Pancreas (tissue), 10 donors: ENCODE measurements at regions not wholly inside any gene's neighbourhood (a gene's known extent, or its start where the extent isn't known, plus 50 kb on each side); places are given as distances from the start of the nearest gene placed in this dataset.

Experiments used
- ATAC-seq, 4 donors: fragments of 200-7000 bp; cut with Tn5 transposase; one replicate each; pipeline versions ENCODE4 v1.8.0 to v1.9.1; 2020; ENCODE audit warnings: mild to moderate bottlenecking in 4 of 4, moderate library complexity in 4 of 4
- DNase-seq, 6 donors: peaks; one replicate each; pipeline ENCODE4 v3.0.0-alpha.2; 2020
- FAIRE-seq: peaks from 2 replicates; lab custom pipeline; 2012; peaks lifted over from hg19 to GRCh38; lab: Jason Lieb, UNC
- H3K27ac ChIP-seq, 4 donors: fragments of 200-600 bp; sonication (generic); 1 replicate in 3 of 4; 2 replicates in 1 of 4; pipeline versions ENCODE4 v1.5.0 to v1.8.0; 2020
- H3K27me3 ChIP-seq, 4 donors: fragments of 200-600 bp; one replicate each; pipeline ENCODE4 v1.8.0; 2021
- H3K36me3 ChIP-seq, 3 donors: fragments of 200-600 bp; sonication (generic) in 1 of 3; one replicate each; pipeline versions ENCODE4 v1.5.0 to v1.8.0; 2020 to 2021
- H3K4me1 ChIP-seq, 3 donors: fragments of 200-600 bp; one replicate each; pipeline ENCODE4 v1.8.0; 2021
- H3K4me3 ChIP-seq, 4 donors: fragments of 200-600 bp; sonication (generic) in 2 of 4; one replicate each; pipeline versions ENCODE4 v1.5.0 to v1.8.0; 2020 to 2021
- H3K9me3 ChIP-seq, 4 donors: fragments of 200-600 bp; one replicate each; pipeline ENCODE4 v1.8.0; 2021
- WGBS, 2 donors: extraction: QIAGEN DNeasy Blood & Tissue Kit; methylation state at CpG; one replicate each; pipeline ENCODE4 v1.1.7; 2013; 5-methylcytosine and 5-hydroxymethylcytosine counted together
- intact Hi-C, 3 donors: fragments of 100-400 bp; cut with DNase I; formaldehyde crosslinking; loops; one replicate each; pipeline versions ENCODE4 v1.11.1 to v1.14.2; 2022
- TF ChIP-seq, protein P1 (sequence below), 4 donors: fragments of 200-600 bp; sonication (generic) in 3 of 4; IDR thresholded peaks; one replicate each; pipeline versions ENCODE4 v1.5.0 to v1.8.0; 2021; ENCODE audit warnings: antibody characterized with exemption in 4 of 4
- donor health status: healthy with polysubstance abuse.
- donor health status: DM: no; HTN: no; CAD: no; lungs with moderate emphysema.
- donor health status: DM: no; HTN: no; CAD: no.
- donor health status: control.
- donor health status: control.
- donor health status: Bipolar disorder and iron deficiency.
- donor health status: DM: yes; HTN: yes; CAD: no.
- donor health status: DM: no; HTN: no; CAD: no.
- donor health status: DM: no; HTN: no; CAD: no.
- donor health status: DM: yes; HTN: yes; CAD: no.

- H3K27ac ChIP-seq = no peak overlapping the region
- DNase-seq = no peak
- H3K9me3 ChIP-seq = no peaks in the 10 kb centered on the region
- TF ChIP-seq, protein P1, sequence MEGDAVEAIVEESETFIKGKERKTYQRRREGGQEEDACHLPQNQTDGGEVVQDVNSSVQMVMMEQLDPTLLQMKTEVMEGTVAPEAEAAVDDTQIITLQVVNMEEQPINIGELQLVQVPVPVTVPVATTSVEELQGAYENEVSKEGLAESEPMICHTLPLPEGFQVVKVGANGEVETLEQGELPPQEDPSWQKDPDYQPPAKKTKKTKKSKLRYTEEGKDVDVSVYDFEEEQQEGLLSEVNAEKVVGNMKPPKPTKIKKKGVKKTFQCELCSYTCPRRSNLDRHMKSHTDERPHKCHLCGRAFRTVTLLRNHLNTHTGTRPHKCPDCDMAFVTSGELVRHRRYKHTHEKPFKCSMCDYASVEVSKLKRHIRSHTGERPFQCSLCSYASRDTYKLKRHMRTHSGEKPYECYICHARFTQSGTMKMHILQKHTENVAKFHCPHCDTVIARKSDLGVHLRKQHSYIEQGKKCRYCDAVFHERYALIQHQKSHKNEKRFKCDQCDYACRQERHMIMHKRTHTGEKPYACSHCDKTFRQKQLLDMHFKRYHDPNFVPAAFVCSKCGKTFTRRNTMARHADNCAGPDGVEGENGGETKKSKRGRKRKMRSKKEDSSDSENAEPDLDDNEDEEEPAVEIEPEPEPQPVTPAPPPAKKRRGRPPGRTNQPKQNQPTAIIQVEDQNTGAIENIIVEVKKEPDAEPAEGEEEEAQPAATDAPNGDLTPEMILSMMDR (IDR thresholded peaks at IDR 0.05) = no peak
- H3K27me3 ChIP-seq = no peaks in the 10 kb centered on the region
- 80 to 88% methylated on average over 6 of the region's 6 CpGs for WGBS, 2 donors
- H3K4me3 ChIP-seq = no peak overlapping the region
- no peak for FAIRE-seq
- H3K4me1 ChIP-seq = peaks cover 0 to 10% (median 9%) of the 10 kb centered on the region in 3 donors
- no peaks in the 10 kb centered on the region for H3K36me3 ChIP-seq
- intact Hi-C loops = no loop called here
- no peak for ATAC-seq
Observed at GRCh38 chr1:229035054-229035747, 235.7 kb upstream of the RAB4A start.

- WGBS, 2 donors = 68 to 75% methylated on average over 2 of the region's 2 CpGs
- H3K4me1 ChIP-seq = peaks cover 0 to 6% (median 3%) of the 10 kb centered on the region in 3 donors
- no peaks in the 10 kb centered on the region for H3K9me3 ChIP-seq
- FAIRE-seq (no peak), DNase-seq (no peak), ATAC-seq (no peak)
- H3K36me3 ChIP-seq = no peaks in the 10 kb centered on the region
- no peaks in the 10 kb centered on the region for H3K27me3 ChIP-seq
- intact Hi-C loops = no loop called here
- H3K27ac ChIP-seq = no peak overlapping the region
- no peak overlapping the region for H3K4me3 ChIP-seq
- TF ChIP-seq, protein P1 (IDR thresholded peaks at IDR 0.05) = no peak
Observed at GRCh38 chr1:229035748-229036082, 235.2 kb upstream of the RAB4A start.

GRCh38 chr1:229037806-229038405 is 233.0 kb upstream of the RAB4A start:
- ATAC-seq (no peak), DNase-seq (no peak), FAIRE-seq (no peak)
- Histone ChIP-seq H3K27ac (no peak overlapping the region), H3K9me3 (no peaks in the 10 kb centered on the region), H3K4me3 (no peak overlapping the region), H3K4me1 (no peaks in the 10 kb centered on the region), H3K36me3 (no peaks in the 10 kb centered on the region), H3K27me3 (peaks cover 0 to 5% (median 0%) of the 10 kb centered on the region in 4 donors)
- intact Hi-C loops = no loop called here
- 92 to 94% methylated on average over 4 of the region's 4 CpGs for WGBS, 2 donors
- TF ChIP-seq, protein P1 (IDR thresholded peaks at IDR 0.05) = no peak

GRCh38 chr1:229040630-229041358 is 230.1 kb upstream of the RAB4A start:
- no peaks in the 10 kb centered on the region for H3K9me3 ChIP-seq
- H3K4me1 ChIP-seq = no peaks in the 10 kb centered on the region
- WGBS, 2 donors = 86 to 91% methylated on average over 6 of the region's 6 CpGs
- ATAC-seq = no peak
- no peaks in the 10 kb centered on the region for H3K36me3 ChIP-seq
- intact Hi-C loops = no loop called here
- peaks cover 0 to 5% (median 0%) of the 10 kb centered on the region in 4 donors for H3K27me3 ChIP-seq
- H3K27ac ChIP-seq = no peak overlapping the region
- H3K4me3 ChIP-seq = no peak overlapping the region
- DNase-seq = no peak
- TF ChIP-seq, protein P1 (IDR thresholded peaks at IDR 0.05) = no peak
- FAIRE-seq = no peak
